ENCODE measurements at regions not wholly inside any gene's neighbourhood (a gene's known extent, or its start where the extent isn't known, plus 50 kb on each side); places are given as distances from the start of the nearest gene placed in this dataset.

GRCh38 chr12:53811606-53812005, 59.8 kb upstream of the CISTR start:
- ChIA-PET CTCF (interaction anchor here (0.9 to 1.2 kb wide), 2 partner anchors 19 to 396 kb away, joined by 3 to 4 read pairs; no protein-coding TSS in a partner anchor), POLR2A (no interaction called here)
- BruUV-seq (replicated peaks) = no TSS peak
- dilution Hi-C loops (cut with MboI; ENCODE audit: extremely low pct_ligation_motif_present, low sequenced_read_pairs) (no loop called here), intact Hi-C loops (cut with micrococcal nuclease) (no loop called here)
- no peaks in the 10 kb centered on the region for H3K79me2 ChIP-seq (ENCODE audit: control insufficient read depth, insufficient read depth, low read length)
- no peaks in the 10 kb centered on the region for H4K20me1 ChIP-seq (replicated peaks; ENCODE audit: control insufficient read depth, extremely low read depth, insufficient read depth, low read length)
- H3K4me3 ChIP-seq (replicated peaks in 1 of 3; ENCODE audit: insufficient read depth in 1 of 3, low read depth in 1 of 3, low read length in 3 of 3) = no peak overlapping the region
- no peaks in the 10 kb centered on the region for H3K9me3 ChIP-seq (replicated peaks; ENCODE audit: control insufficient read depth, insufficient read depth, low read length)
- no peaks in the 10 kb centered on the region for H3K9me1 ChIP-seq (replicated peaks; ENCODE audit: control insufficient read depth, extremely low read depth, insufficient read depth, low read length)
- no peak overlapping the region for H3K9ac ChIP-seq (replicated peaks; ENCODE audit: extremely low read depth, insufficient read depth, low read length)
- DNase-seq (ENCODE audit: low read depth, low spot score) (no peak), FAIRE-seq (no peak)
- H3K4me1 ChIP-seq (ENCODE audit: control insufficient read depth, extremely low read depth, insufficient read depth, low read length) = no peaks in the 10 kb centered on the region
- no peak overlapping the region for H3K27ac ChIP-seq (ENCODE audit: insufficient read depth, low read depth, low read length)
- H3K36me3 ChIP-seq (ENCODE audit: control insufficient read depth in 2 of 2, extremely low read depth in 1 of 2, insufficient read depth in 2 of 2, low read length in 2 of 2) = no peaks in the 10 kb centered on the region
- H3K27me3 ChIP-seq (ENCODE audit: control insufficient read depth in 2 of 2, insufficient read depth in 2 of 2, low read length in 2 of 2) = peaks cover 29 to 33% of the 10 kb centered on the region in 2 experiments
- TF ChIP-seq MYC (IDR thresholded peaks at IDR 0.05; ENCODE audit: low read depth, low read length) (no peak), JUN (IDR thresholded peaks at IDR 0.05; ENCODE audit: borderline replicate concordance, insufficient read depth, insufficient read length, low read depth) (no peak), EZH2 (IDR thresholded peaks at IDR 0.05; ENCODE audit: borderline replicate concordance, low read depth, low read length, severe bottlenecking) (no peak), POLR2A (IDR thresholded peaks at IDR 0.05; ENCODE audit: low read depth, low read length) (no peak), POLR2AphosphoS5 (IDR thresholded peaks at IDR 0.05; ENCODE audit: insufficient read depth, low read depth, low read length) (no peak), GATA2 (IDR thresholded peaks at IDR 0.05; ENCODE audit: insufficient read depth, insufficient read length, low read depth, low read length) (no peak), MAX (IDR thresholded peaks at IDR 0.05; ENCODE audit: insufficient read depth, insufficient read length) (no peak), CTCF (IDR thresholded peaks at IDR 0.05; ENCODE audit: extremely low read depth in 1 of 2, insufficient read depth in 1 of 2, low read depth in 1 of 2, low read length in 2 of 2) (no peak), FOS (IDR thresholded peaks at IDR 0.05; ENCODE audit: borderline replicate concordance, insufficient read depth, low read length) (no peak)
- H2AFZ ChIP-seq (ENCODE audit: low read depth, low read length) = no peak overlapping the region
- H3K4me2 ChIP-seq (ENCODE audit: insufficient read depth, low read length) = no peak overlapping the region
